ENCODE measurements at regions not wholly inside any gene's neighbourhood (a gene's known extent, or its start where the extent isn't known, plus 50 kb on each side); places are given as distances from the start of the nearest gene placed in this dataset.

GRCh38 chr5:128857076-128857677, 108.1 kb upstream of the SLC27A6 start:
- Histone ChIP-seq H3K9me1 (ENCODE audit: insufficient read depth, low read length) (no peaks in the 10 kb centered on the region), H3K27ac (ENCODE audit: insufficient read depth, low read length) (no peak overlapping the region), H2AFZ (replicated peaks; ENCODE audit: low read length, poor library complexity) (no peak overlapping the region), H4K20me1 (ENCODE audit: insufficient read depth, low read length) (no peaks in the 10 kb centered on the region), H2BK120ac (ENCODE audit: low read depth, low read length) (no peak overlapping the region), H3K18ac (ENCODE audit: low read depth, low read length) (no peak overlapping the region), H2AK5ac (ENCODE audit: low read depth, low read length) (no peak overlapping the region), H3K9ac (ENCODE audit: low read depth, low read length) (no peak overlapping the region), H3K14ac (replicated peaks; ENCODE audit: low read depth, low read length) (no peak overlapping the region), H3K4ac (ENCODE audit: low read depth, low read length) (no peak overlapping the region), H2BK5ac (ENCODE audit: low read depth, low read length, poor library complexity, severe bottlenecking) (no peak overlapping the region), H3K9me3 (ENCODE audit: control insufficient read depth, insufficient read depth, low read length) (no peaks in the 10 kb centered on the region), H3K79me1 (ENCODE audit: low read depth in 1 of 2, low read length in 2 of 2) (no peaks in the 10 kb centered on the region), H3K36me3 (ENCODE audit: control insufficient read depth, insufficient read depth, low read length) (no peaks in the 10 kb centered on the region), H3K4me3 (ENCODE audit: insufficient read depth, low read depth, low read length) (no peak overlapping the region), H3K56ac (ENCODE audit: extremely low read depth, insufficient read depth, low read length) (no peak overlapping the region), H3K4me2 (ENCODE audit: low read depth, low read length) (no peak overlapping the region), H3K4me1 (ENCODE audit: control insufficient read depth, insufficient read depth, low read length) (no peaks in the 10 kb centered on the region), H3K27me3 (ENCODE audit: control insufficient read depth, insufficient read depth, low read length) (no peaks in the 10 kb centered on the region), H4K8ac (ENCODE audit: low read depth in 2 of 2, low read length in 2 of 2) (no peak overlapping the region), H2AK9ac (replicated peaks; ENCODE audit: low read depth, low read length, poor library complexity) (no peak overlapping the region), H4K5ac (ENCODE audit: low read depth, low read length) (no peak overlapping the region), H2BK15ac (ENCODE audit: low read depth, low read length) (no peak overlapping the region), H4K91ac (ENCODE audit: insufficient read depth, low read depth, low read length) (no peak overlapping the region), H2BK20ac (ENCODE audit: low read depth, low read length) (no peak overlapping the region), H3K23ac (ENCODE audit: low read depth, low read length) (no peak overlapping the region)
- no CpG with 5 or more reads among the region's 3 CpGs for WGBS, 2 experiments (ENCODE audit: extremely low coverage in 2 of 2, insufficient read length in 1 of 2)
- DNase-seq: no peak
- ATAC-seq (ENCODE audit: low read depth): peak; percentile 24
- in situ Hi-C loops (cut with MboI; ENCODE audit: low sequenced_read_pairs): no loop called here
- intact Hi-C loops (cut with micrococcal nuclease): no loop called here
- ChIA-PET CTCF (no interaction called here), POLR2A (ENCODE audit: unreplicated experiment) (no interaction called here)
- BruUV-seq (replicated peaks): no TSS peak
- dilution Hi-C loops (cut with HindIII; ENCODE audit: low sequenced_read_pairs, unreplicated experiment): no loop called here
- no peak for TF ChIP-seq FOS (IDR thresholded peaks at IDR 0.05; ENCODE audit: low read depth, low read length)
- no peak for TF ChIP-seq RAD21 (IDR thresholded peaks at IDR 0.05; ENCODE audit: low read length)
- no peak for TF ChIP-seq POLR2A (IDR thresholded peaks at IDR 0.05; ENCODE audit: low read depth, low read length)
- TF ChIP-seq RCOR1 (IDR thresholded peaks at IDR 0.05; ENCODE audit: insufficient replicate concordance, low read length): no peak
- no peak for TF ChIP-seq RFX5 (IDR thresholded peaks at IDR 0.05; ENCODE audit: low read depth, low read length)
- no peak for TF ChIP-seq MAFK (IDR thresholded peaks at IDR 0.05; ENCODE audit: low read depth, low read length)
- TF ChIP-seq USF2 (IDR thresholded peaks at IDR 0.05; ENCODE audit: low read depth, low read length): no peak
- no peak for TF ChIP-seq SMC3 (IDR thresholded peaks at IDR 0.05; ENCODE audit: low read depth, low read length)
